ENCODE measurements at regions not wholly inside any gene's neighbourhood (a gene's known extent, or its start where the extent isn't known, plus 50 kb on each side); places are given as distances from the start of the nearest gene placed in this dataset.

GRCh38 chr13:73310366-73310765 is 251.6 kb downstream of the KLF5 start:
- TF ChIP-seq POLR2AphosphoS5 (IDR thresholded peaks at IDR 0.05; ENCODE audit: low read depth, low read length) (no peak), REST (IDR thresholded peaks at IDR 0.05; ENCODE audit: insufficient read depth in 1 of 2, low read depth in 2 of 2, low read length in 2 of 2) (no peak), SIN3A (IDR thresholded peaks at IDR 0.05; ENCODE audit: borderline replicate concordance, insufficient read depth, low read length) (no peak), TAF1 (IDR thresholded peaks at IDR 0.05; ENCODE audit: borderline replicate concordance, insufficient read depth, low read length) (no peak), FOXP2 (optimal IDR thresholded peaks at IDR 0.05; ENCODE audit: borderline replicate concordance, extremely low read depth, extremely low read length, insufficient read depth) (no peak)

Measured in PFSK-1 (cell line).